ENCODE measurements at regions not wholly inside any gene's neighbourhood (a gene's known extent, or its start where the extent isn't known, plus 50 kb on each side); places are given as distances from the start of the nearest gene placed in this dataset.

DNA sequence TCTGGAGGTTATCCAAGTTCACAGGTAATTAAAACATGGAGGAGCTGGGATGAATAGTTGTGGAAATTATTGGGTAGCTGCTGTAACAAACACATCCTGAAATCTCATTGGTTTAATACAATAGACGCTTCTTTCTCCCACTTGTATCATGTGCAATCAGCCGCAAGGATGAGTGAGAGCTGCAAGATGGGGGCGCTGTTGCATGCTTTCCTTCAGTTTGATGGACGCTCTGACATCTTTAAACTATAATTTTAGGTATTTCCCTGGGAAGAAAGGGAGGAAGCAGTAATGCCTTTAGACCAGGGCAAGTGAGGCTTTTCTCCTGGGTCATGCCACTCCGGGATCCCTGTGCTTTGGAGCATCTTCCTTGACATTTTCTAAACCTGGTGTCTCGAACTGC, 178.7 kb downstream of the PAWR start:
- Histone ChIP-seq H3K23ac (ENCODE audit: low read length) (no peak overlapping the region), H3K4ac (ENCODE audit: low read depth, low read length) (no peak overlapping the region), H3K27me3 (ENCODE audit: insufficient read depth, low read length) (no peaks in the 10 kb centered on the region), H2BK5ac (ENCODE audit: low read depth, low read length, poor library complexity) (peak overlapping the region; percentile 31), H3K79me2 (ENCODE audit: control insufficient read depth, insufficient read depth, low read length, poor library complexity) (peaks cover 3% of the 10 kb centered on the region), H4K91ac (ENCODE audit: low read depth, low read length) (peak overlapping the region; percentile 7), H3K79me1 (ENCODE audit: low read length) (peaks cover 8% of the 10 kb centered on the region), H3K18ac (ENCODE audit: low read length) (no peak overlapping the region), H3K4me1 (ENCODE audit: control insufficient read depth in 1 of 2, insufficient read depth in 2 of 2, low read length in 2 of 2) (peaks cover 4 to 7% of the 10 kb centered on the region in 2 experiments), H3K4me2 (ENCODE audit: low read length) (no peak overlapping the region), H4K12ac (ENCODE audit: low read depth, low read length) (no peak overlapping the region), H3K14ac (ENCODE audit: low read length) (no peak overlapping the region), H3K4me3 (ENCODE audit: low read depth, low read length) (no peak overlapping the region), H3K9me3 (ENCODE audit: insufficient read depth, low read depth, low read length) (no peaks in the 10 kb centered on the region), H2BK120ac (ENCODE audit: insufficient read depth, low read length, poor library complexity) (no peak overlapping the region), H4K8ac (ENCODE audit: low read depth, low read length) (peak overlapping the region; percentile 51), H2BK12ac (ENCODE audit: low read length) (peak overlapping the region; percentile 21), H3K27ac (ENCODE audit: low read depth, low read length) (no peak overlapping the region), H3K36me3 (ENCODE audit: control insufficient read depth in 1 of 2, insufficient read depth in 2 of 2, low read length in 2 of 2) (no peaks in the 10 kb centered on the region), H2AK5ac (ENCODE audit: low read length) (no peak overlapping the region), H3K9ac (ENCODE audit: low read length) (no peak overlapping the region), H2AFZ (ENCODE audit: insufficient read depth, low read length, poor library complexity) (no peak overlapping the region)
- peak; percentile 5 to 35 for DNase-seq
- whole genome bisulfite sequencing (ENCODE audit: extremely low coverage, insufficient coverage, insufficient read length), result no CpG with 5 or more reads among the region's 6 CpGs

DNA sequence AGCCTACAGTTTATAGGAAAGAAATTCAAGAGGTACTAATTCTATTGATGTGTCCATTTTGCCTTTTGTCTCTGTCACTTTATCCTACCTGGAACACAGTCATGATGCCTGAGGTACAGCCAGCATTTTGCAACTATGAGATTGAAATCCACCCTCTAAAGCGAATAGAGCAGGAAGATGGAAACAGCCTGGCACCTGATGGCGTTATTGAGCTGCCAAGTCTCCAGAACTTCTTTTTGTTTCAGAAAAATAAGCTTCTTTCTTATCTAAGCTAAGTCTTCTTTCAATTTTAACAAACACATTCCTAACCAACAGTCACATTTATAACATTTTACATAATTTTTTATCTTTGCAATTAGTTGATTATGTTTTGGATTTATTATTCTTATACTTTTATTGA, 182.1 kb downstream of the PAWR start:
- peaks cover 0 to 4% of the 10 kb centered on the region in 2 experiments for H3K36me3 ChIP-seq (ENCODE audit: control insufficient read depth in 1 of 2, insufficient read depth in 2 of 2, low read length in 2 of 2)
- no peaks in the 10 kb centered on the region for H3K9me3 ChIP-seq (ENCODE audit: insufficient read depth, low read depth, low read length)
- H3K4me3 ChIP-seq (ENCODE audit: low read depth, low read length), result no peak overlapping the region
- no peak overlapping the region for H4K12ac ChIP-seq (ENCODE audit: low read depth, low read length)
- no peaks in the 10 kb centered on the region for H3K27me3 ChIP-seq (ENCODE audit: insufficient read depth, low read length)
- no peak overlapping the region for H4K91ac ChIP-seq (ENCODE audit: low read depth, low read length)
- H3K79me1 ChIP-seq (ENCODE audit: low read length), result peaks cover 11% of the 10 kb centered on the region
- H3K23ac ChIP-seq (ENCODE audit: low read length), result no peak overlapping the region
- no peak overlapping the region for H4K8ac ChIP-seq (ENCODE audit: low read depth, low read length)
- H2AFZ ChIP-seq (ENCODE audit: insufficient read depth, low read length, poor library complexity), result no peak overlapping the region
- H3K4me1 ChIP-seq (ENCODE audit: control insufficient read depth in 1 of 2, insufficient read depth in 2 of 2, low read length in 2 of 2), result peaks cover 10 to 15% of the 10 kb centered on the region in 2 experiments
- no peak overlapping the region for H2BK120ac ChIP-seq (ENCODE audit: insufficient read depth, low read length, poor library complexity)
- no peak overlapping the region for H3K4me2 ChIP-seq (ENCODE audit: low read length)
- H3K18ac ChIP-seq (ENCODE audit: low read length), result no peak overlapping the region
- WGBS (ENCODE audit: extremely low coverage, insufficient coverage, insufficient read length), result no CpG with 5 or more reads among the region's 2 CpGs
- H3K27ac ChIP-seq (ENCODE audit: low read depth, low read length), result no peak overlapping the region
- no peak overlapping the region for H2BK5ac ChIP-seq (ENCODE audit: low read depth, low read length, poor library complexity)
- DNase-seq, result no peak
- H3K4ac ChIP-seq (ENCODE audit: low read depth, low read length), result no peak overlapping the region
- H3K79me2 ChIP-seq (ENCODE audit: control insufficient read depth, insufficient read depth, low read length, poor library complexity), result no peaks in the 10 kb centered on the region
- H3K14ac ChIP-seq (ENCODE audit: low read length), result no peak overlapping the region
- no peak overlapping the region for H2AK5ac ChIP-seq (ENCODE audit: low read length)
- H2BK12ac ChIP-seq (ENCODE audit: low read length), result no peak overlapping the region
- H3K9ac ChIP-seq (ENCODE audit: low read length), result no peak overlapping the region

Measured in trophoblast cell (in vitro differentiated cells and primary cell).